GM12878 (cell line): ENCODE measurements at regions not wholly inside any gene's neighbourhood (a gene's known extent, or its start where the extent isn't known, plus 50 kb on each side); places are given as distances from the start of the nearest gene placed in this dataset.

Source experiments
- ATAC-seq: fragments of 200-7000 bp; cut with Tn5 transposase; 3 replicates; pipeline ENCODE4 v1.9.1; 2020; ENCODE audit warnings: mild to moderate bottlenecking, moderate library complexity
- BruUV-seq: library from RNA; stranded (reverse); fragments of 400-500 nt; replicated peaks from 2 replicates; lab custom pipeline; 2021; lab: Mats Ljungman, UMichigan
- CTCF ChIA-PET: fragments of 300-600 bp; sonication (Branson Sonifier 250); formaldehyde crosslinking; extraction: SDS; loops from one replicate; lab custom pipeline; 2021; ENCODE audit warnings: inconsistent platforms; lab: Yijun Ruan, JAX
- POLR2A ChIA-PET: fragments of 350-600 bp; formaldehyde crosslinking; extraction: SDS; loops from one replicate; lab custom pipeline; 2021; ENCODE audit warnings: inconsistent platforms; lab: Charles Lee
- RAD21 ChIA-PET: fragments of 300-600 bp; sonication (Branson Sonifier 250); formaldehyde crosslinking; loops from one replicate; lab custom pipeline; 2023; ENCODE audit warnings: antibody characterized with exemption; ENCODE audit not compliant: unreplicated experiment; lab: Charles Lee
- SMC1A ChIA-PET: fragments of 300-600 bp; sonication (Branson Sonifier 250); formaldehyde crosslinking; loops from one replicate; lab custom pipeline; 2023; ENCODE audit not compliant: unreplicated experiment, uncharacterized antibody; lab: Charles Lee
- DNase-seq: peaks from one replicate; pipeline ENCODE4 v3.0.0-alpha.2; 2011; ENCODE audit warnings: low read depth, low spot score
- FAIRE-seq: peaks from 3 replicates; lab custom pipeline; 2011; peaks lifted over from hg19 to GRCh38; lab: Jason Lieb, UNC
- H2AFZ ChIP-seq: 2 replicates; pipeline ENCODE4 v1.6.0; 2011; ENCODE audit warnings: low read depth, low read length, control low read depth; ENCODE audit not compliant: control insufficient read depth
- H3K27ac ChIP-seq: 2 replicates; pipeline ENCODE4 v1.5.1; 2011; ENCODE audit warnings: control low read depth; ENCODE audit not compliant: control insufficient read depth, insufficient read depth
- H3K27me3 ChIP-seq, 2 experiments: replicated peaks in 1 of 2; 2 replicates each; pipeline versions ENCODE4 v1.6.0 to v1.6.1; 2011; ENCODE audit warnings: low read length in 1 of 2; ENCODE audit not compliant: control insufficient read depth in 2 of 2, insufficient read depth in 2 of 2
- H3K36me3 ChIP-seq, 2 experiments: 2 replicates each; pipeline ENCODE4 v1.5.1; 2011; ENCODE audit warnings: low read length in 1 of 2; ENCODE audit not compliant: control insufficient read depth in 2 of 2, insufficient read depth in 2 of 2
- H3K4me1 ChIP-seq: 2 replicates; pipeline ENCODE4 v1.6.1; 2011; ENCODE audit warnings: mild to moderate bottlenecking, low read length, moderate library complexity, mixed read lengths; ENCODE audit not compliant: control insufficient read depth, insufficient read depth
- H3K4me2 ChIP-seq: 2 replicates; pipeline ENCODE4 v1.6.0; 2011; ENCODE audit warnings: control low read depth; ENCODE audit not compliant: control insufficient read depth, insufficient read depth
- H3K4me3 ChIP-seq: fragments of 200-600 bp; sonication (generic); 2 replicates; pipeline ENCODE4 v1.5.1; 2016
- H3K79me2 ChIP-seq: 2 replicates; pipeline ENCODE4 v1.6.0; 2011; ENCODE audit warnings: low read length; ENCODE audit not compliant: control insufficient read depth, insufficient read depth
- H3K9ac ChIP-seq: 2 replicates; pipeline ENCODE4 v1.8.0; 2011; ENCODE audit warnings: low read length, control low read depth, mixed read lengths; ENCODE audit not compliant: control insufficient read depth, insufficient read depth
- H3K9me3 ChIP-seq: replicated peaks from 3 replicates; pipeline ENCODE4 v1.5.1; 2011; ENCODE audit warnings: mild to moderate bottlenecking, low read length; ENCODE audit not compliant: control insufficient read depth, insufficient read depth
- H4K20me1 ChIP-seq: 2 replicates; pipeline ENCODE4 v1.6.0; 2011; ENCODE audit not compliant: control insufficient read depth, insufficient read depth
- HDAC2 ChIP-seq: fragments of 200-600 bp; sonication (generic); IDR thresholded peaks from 2 replicates; pipeline ENCODE4 v1.6.1; 2017
- KDM1A ChIP-seq: fragments of 200-600 bp; sonication (generic); IDR thresholded peaks from 2 replicates; pipeline ENCODE4 v1.6.1; 2016; ENCODE audit warnings: borderline replicate concordance
- SMAD1 ChIP-seq: fragments of 450-650 bp; IDR thresholded peaks from 2 replicates; pipeline ENCODE4 v1.6.1; 2018; ENCODE audit warnings: mild to moderate bottlenecking, low read depth; ENCODE audit not compliant: partially characterized antibody
- ZNF622 ChIP-seq: fragments of 450-650 bp; IDR thresholded peaks from 2 replicates; pipeline ENCODE4 v1.6.1; 2017; ENCODE audit warnings: mild to moderate bottlenecking, inconsistent platforms
- WGBS: methylation state at CpG from one replicate; pipeline ENCODE4 v1.1.6; 2016; ENCODE audit warnings: low lambda C conversion rate; ENCODE audit not compliant: insufficient replicate concordance, insufficient coverage; ENCODE audit errors: missing lambda C conversion rate; 5-methylcytosine and 5-hydroxymethylcytosine counted together
- in situ Hi-C: fragments of 300-500 bp; cut with MboI; formaldehyde crosslinking; loops from 9 replicates; pipeline ENCODE4 v1.14.3; 2018; ENCODE audit warnings: mixed read lengths
- intact Hi-C: fragments of 100-400 bp; cut with micrococcal nuclease; formaldehyde crosslinking; loops from one replicate; pipeline ENCODE4 v1.14.2; 2022; ENCODE audit not compliant: unreplicated experiment

DNA sequence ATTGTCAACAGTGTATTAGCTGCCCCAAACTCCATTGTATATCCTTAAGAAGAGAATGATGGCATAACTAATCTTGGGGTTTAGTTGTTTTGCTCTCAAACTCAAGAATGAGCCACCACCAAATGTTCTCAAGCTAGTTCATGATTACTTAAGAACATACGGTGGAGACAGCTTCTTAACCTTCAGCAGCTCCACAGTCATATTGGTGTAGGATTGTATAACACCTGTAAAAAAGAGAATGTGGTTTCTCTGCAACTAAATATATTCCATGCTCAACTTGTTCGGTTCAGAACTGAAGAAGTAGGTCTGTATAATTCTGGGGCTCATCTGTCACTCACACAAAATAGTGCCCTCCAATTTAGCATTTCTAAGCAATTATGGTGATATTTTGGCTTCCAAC is 177.9 kb upstream of the DUSP10 start:
- intact Hi-C loops: no loop called here
- BruUV-seq: no TSS peak
- SMC1A ChIA-PET: interaction anchor here (0.7 to 1.7 kb wide), 5 partner anchors 10 to 376 kb away, joined by 3 to 4 read pairs (median 3); no protein-coding TSS in a partner anchor

GRCh38 chr1:221919341-221919740 is 177.5 kb upstream of the DUSP10 start:
- H3K4me3 ChIP-seq: no peak overlapping the region
- intact Hi-C loops: no loop called here
- in situ Hi-C loops: no loop called here
- ChIA-PET SMC1A (interaction anchor here (0.7 to 1.7 kb wide), 5 partner anchors 9 to 376 kb away, joined by 3 to 4 read pairs (median 3); no protein-coding TSS in a partner anchor), POLR2A (no interaction called here), CTCF (interaction anchor here (1.4 kb wide), 1 partner anchor 28 kb away, joined by 6 read pairs; no protein-coding TSS in a partner anchor), RAD21 (no interaction called here)
- no peak for FAIRE-seq
- no peak for DNase-seq
- no peaks in the 10 kb centered on the region for H3K79me2 ChIP-seq
- 48% methylated on average over 1 of the region's 1 CpG for WGBS
- H3K9ac ChIP-seq: no peak overlapping the region
- H3K36me3 ChIP-seq: no peaks in the 10 kb centered on the region
- no peak overlapping the region for H2AFZ ChIP-seq
- no peak for ATAC-seq
- no peaks in the 10 kb centered on the region for H4K20me1 ChIP-seq
- no peaks in the 10 kb centered on the region for H3K9me3 ChIP-seq
- no peaks in the 10 kb centered on the region for H3K4me1 ChIP-seq
- TF ChIP-seq SMAD1 (no peak), HDAC2 (no peak), ZNF622 (no peak)
- no peak overlapping the region for H3K27ac ChIP-seq
- no peaks in the 10 kb centered on the region for H3K27me3 ChIP-seq
- no peak overlapping the region for H3K4me2 ChIP-seq
- no TSS peak for BruUV-seq

More for the DNA sequence above, 177.9 kb upstream of the DUSP10 start:
- Histone ChIP-seq H4K20me1 (no peaks in the 10 kb centered on the region), H3K9me3 (no peaks in the 10 kb centered on the region), H3K4me2 (no peak overlapping the region), H2AFZ (no peak overlapping the region), H3K27ac (no peak overlapping the region), H3K36me3 (no peaks in the 10 kb centered on the region), H3K27me3 (no peaks in the 10 kb centered on the region), H3K4me3 (no peak overlapping the region), H3K9ac (no peak overlapping the region), H3K4me1 (no peaks in the 10 kb centered on the region), H3K79me2 (no peaks in the 10 kb centered on the region)
- FAIRE-seq: no peak
- in situ Hi-C loops: no loop called here
- no peak for ATAC-seq
- ChIA-PET RAD21 (no interaction called here), CTCF (interaction anchor here (1.4 kb wide), 1 partner anchor 28 kb away, joined by 6 read pairs; no protein-coding TSS in a partner anchor), POLR2A (no interaction called here)
- DNase-seq: no peak
- no peak for TF ChIP-seq KDM1A
- 3% methylated on average over 2 of the region's 2 CpGs for WGBS
